C4-2B (cell line): ENCODE measurements at regions not wholly inside any gene's neighbourhood (a gene's known extent, or its start where the extent isn't known, plus 50 kb on each side); places are given as distances from the start of the nearest gene placed in this dataset.

Experiments used
- H3K27ac ChIP-seq: fragments of 450-650 bp; 2 replicates; pipeline ENCODE4 v1.5.1; 2017
- ZFX ChIP-seq: fragments of 450-650 bp; IDR thresholded peaks from 2 replicates; pipeline ENCODE4 v1.6.1; 2017
- TF ChIP-seq, protein P1 (sequence below): fragments of 450-650 bp; conservative IDR thresholded peaks from 2 replicates; pipeline ENCODE4 v1.5.1; 2017; ENCODE audit warnings: mild to moderate bottlenecking

DNA sequence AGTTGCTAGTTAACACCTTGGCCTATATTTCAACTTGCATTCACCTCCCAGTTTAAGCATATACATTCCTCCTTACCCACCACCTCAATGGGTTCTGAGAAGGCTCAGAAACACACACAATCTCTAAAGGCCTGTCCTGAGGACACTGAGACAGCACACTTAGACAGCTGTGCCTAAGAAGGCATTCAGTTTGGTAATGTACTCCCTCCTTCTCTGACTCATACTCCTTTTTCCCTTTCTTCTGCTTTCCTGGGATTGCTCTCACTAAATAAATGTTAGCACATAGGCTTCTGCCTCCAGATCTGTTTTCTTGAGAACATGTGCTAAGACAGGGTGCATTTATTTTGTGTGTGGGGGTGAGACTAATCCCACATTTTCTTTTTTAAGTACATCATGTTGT is 456.8 kb upstream of the CDH6 start:
- TF ChIP-seq, protein P1, sequence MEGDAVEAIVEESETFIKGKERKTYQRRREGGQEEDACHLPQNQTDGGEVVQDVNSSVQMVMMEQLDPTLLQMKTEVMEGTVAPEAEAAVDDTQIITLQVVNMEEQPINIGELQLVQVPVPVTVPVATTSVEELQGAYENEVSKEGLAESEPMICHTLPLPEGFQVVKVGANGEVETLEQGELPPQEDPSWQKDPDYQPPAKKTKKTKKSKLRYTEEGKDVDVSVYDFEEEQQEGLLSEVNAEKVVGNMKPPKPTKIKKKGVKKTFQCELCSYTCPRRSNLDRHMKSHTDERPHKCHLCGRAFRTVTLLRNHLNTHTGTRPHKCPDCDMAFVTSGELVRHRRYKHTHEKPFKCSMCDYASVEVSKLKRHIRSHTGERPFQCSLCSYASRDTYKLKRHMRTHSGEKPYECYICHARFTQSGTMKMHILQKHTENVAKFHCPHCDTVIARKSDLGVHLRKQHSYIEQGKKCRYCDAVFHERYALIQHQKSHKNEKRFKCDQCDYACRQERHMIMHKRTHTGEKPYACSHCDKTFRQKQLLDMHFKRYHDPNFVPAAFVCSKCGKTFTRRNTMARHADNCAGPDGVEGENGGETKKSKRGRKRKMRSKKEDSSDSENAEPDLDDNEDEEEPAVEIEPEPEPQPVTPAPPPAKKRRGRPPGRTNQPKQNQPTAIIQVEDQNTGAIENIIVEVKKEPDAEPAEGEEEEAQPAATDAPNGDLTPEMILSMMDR = no peak
- TF ChIP-seq ZFX = no peak
- no peak overlapping the region for H3K27ac ChIP-seq

DNA sequence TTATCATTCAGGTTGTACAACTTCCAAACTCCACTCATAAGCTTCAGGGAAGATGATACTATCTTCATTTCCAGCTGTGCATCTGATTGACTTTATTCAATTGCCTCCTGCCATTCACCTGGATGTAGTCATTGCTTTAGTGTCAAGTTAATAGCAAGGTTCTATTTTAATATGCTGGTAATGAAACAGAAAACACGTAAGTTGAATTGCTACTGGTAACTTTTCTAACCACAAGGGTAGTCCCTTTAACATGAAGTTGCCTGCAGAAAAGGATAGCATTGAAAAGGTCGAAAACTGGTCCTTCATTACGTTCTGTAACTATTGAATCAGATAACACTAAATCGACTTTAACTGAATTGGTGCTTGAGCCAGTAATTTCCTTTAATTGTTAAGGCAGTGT is 459.4 kb upstream of the CDH6 start:
- H3K27ac ChIP-seq = no peak overlapping the region
- TF ChIP-seq, protein P1 = no peak
- no peak for TF ChIP-seq ZFX

DNA sequence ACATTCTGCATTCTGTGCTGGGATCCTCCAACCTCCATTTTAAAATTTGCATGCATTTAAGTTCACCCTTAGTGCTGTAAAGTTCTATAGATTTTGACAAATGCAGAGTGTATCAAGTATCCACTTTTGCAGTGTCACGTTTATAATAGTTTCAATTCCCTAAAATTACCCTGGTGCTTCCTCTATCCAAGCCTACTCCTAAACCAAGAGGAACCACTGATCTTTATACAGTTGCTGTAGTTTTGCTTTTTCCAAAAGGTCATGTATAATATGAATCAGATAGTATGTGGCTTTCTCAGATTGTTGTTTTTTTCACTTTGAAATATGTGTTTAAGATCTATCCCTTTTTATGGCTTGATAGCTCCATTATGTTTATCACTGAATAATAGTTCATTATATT is 468.4 kb upstream of the CDH6 start:
- TF ChIP-seq, protein P1 = no peak
- TF ChIP-seq ZFX = no peak
- H3K27ac ChIP-seq = no peak overlapping the region

DNA sequence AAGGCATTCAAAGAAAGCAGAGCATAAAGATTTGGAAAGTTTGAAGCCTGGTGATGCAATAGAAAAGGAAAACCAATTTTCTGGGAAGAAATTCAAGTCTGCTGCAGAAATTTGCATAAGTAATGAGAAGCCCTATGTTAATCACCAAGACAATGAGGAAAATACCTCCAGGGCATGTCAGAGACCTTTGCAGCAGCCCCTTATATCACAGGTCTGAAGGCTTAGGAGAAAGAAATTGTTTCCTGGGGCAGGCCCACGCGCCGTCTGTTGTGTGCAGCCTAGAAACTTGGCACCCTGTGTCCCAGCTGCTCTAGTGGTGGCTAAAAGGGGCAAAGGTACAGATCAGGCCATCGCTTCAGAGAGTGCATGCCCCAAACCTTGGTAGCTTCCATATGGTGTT is 495.3 kb upstream of the CDH6 start:
- H3K27ac ChIP-seq = no peak overlapping the region
- TF ChIP-seq, protein P1 = no peak
- no peak for TF ChIP-seq ZFX

DNA sequence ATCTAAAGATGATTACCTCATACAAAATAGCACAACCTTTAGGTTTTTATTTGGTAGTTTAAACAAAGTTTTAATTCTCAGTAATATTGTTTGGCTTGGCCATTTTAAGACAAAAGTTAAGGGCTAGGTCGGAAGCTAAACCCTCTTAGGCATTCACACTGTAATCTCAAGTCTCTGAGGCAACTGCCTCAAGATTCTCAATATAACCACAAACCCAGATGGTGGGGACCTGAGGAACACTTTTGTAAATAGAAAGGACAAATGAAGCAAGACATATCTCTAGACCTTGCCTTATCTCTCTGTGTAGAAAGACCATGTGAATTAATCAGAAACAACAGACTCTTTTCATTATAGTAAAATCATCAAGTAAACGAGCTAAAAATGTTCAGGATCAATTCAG is 500.2 kb upstream of the CDH6 start:
- TF ChIP-seq ZFX = no peak
- TF ChIP-seq, protein P1 = no peak
- no peak overlapping the region for H3K27ac ChIP-seq

DNA sequence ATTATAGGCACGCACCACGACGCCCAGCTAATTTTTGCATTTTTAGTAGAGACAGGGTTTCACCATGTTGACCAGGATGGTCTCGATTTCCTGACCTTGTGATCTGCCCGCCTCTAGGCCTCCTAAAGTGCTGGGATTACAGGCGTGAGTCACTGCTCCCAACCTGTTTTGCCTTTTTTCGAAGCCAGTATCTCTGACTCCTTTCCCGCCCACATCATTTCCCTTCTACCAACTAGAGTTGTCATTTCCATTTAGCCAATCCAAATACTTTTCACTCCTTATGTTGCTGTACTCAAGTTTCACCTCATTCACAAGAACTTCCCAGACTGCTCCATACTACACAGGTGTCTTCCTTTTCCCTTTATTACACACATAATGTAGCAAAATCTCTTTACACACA is 502.6 kb upstream of the CDH6 start:
- no peak overlapping the region for H3K27ac ChIP-seq
- TF ChIP-seq, protein P1 = no peak
- no peak for TF ChIP-seq ZFX

DNA sequence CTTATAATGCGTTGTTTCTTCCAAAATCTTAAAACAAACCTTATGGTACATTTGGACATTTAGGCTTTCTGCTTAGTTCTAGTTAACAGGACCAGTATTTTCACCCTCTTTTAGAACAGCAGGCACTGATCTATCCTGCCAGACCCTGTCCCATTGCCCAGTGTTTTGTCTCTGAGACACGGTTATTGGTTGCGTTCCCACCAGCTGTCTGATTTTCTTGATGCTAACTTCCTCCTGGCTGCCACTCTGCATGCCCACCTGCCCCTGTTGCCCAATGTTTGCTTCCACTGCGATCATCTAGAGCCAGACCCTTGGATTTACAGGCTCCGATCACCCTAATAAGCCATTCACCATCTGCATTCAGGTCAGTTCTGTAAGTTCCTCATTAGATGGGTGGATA is 506.0 kb upstream of the CDH6 start:
- H3K27ac ChIP-seq = no peak overlapping the region
- no peak for TF ChIP-seq ZFX
- TF ChIP-seq, protein P1 = no peak
